ENCODE measurements at regions not wholly inside any gene's neighbourhood (a gene's known extent, or its start where the extent isn't known, plus 50 kb on each side); places are given as distances from the start of the nearest gene placed in this dataset.
"Not testable (repeated sequence)": the region's sequence is repeated elsewhere in the genome, so short reads cannot be mapped to it uniquely, and the experiment has no call there.

DNA sequence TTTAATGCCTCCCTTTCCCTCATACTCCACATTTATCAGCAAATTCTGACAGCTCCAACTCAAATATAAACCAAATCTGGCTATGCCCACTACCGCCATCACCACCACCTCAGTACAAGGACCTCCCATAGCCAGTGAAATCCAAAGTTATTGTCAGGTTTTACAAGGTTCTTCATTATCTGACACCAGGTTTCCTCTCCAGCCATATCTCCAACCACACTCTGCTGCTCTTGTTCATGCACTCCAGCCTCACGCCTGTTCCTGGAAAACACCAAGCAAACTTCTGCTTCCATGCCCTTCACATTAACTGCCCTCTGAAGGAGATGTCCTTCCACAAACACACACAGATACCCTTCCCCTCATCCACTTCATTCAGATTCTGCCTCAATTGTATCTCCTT, 102.2 kb upstream of the MIR17HG start:
- TF ChIP-seq, protein P1, sequence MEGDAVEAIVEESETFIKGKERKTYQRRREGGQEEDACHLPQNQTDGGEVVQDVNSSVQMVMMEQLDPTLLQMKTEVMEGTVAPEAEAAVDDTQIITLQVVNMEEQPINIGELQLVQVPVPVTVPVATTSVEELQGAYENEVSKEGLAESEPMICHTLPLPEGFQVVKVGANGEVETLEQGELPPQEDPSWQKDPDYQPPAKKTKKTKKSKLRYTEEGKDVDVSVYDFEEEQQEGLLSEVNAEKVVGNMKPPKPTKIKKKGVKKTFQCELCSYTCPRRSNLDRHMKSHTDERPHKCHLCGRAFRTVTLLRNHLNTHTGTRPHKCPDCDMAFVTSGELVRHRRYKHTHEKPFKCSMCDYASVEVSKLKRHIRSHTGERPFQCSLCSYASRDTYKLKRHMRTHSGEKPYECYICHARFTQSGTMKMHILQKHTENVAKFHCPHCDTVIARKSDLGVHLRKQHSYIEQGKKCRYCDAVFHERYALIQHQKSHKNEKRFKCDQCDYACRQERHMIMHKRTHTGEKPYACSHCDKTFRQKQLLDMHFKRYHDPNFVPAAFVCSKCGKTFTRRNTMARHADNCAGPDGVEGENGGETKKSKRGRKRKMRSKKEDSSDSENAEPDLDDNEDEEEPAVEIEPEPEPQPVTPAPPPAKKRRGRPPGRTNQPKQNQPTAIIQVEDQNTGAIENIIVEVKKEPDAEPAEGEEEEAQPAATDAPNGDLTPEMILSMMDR (IDR thresholded peaks at IDR 0.05; ENCODE audit: borderline replicate concordance) = no peak
- Histone ChIP-seq H3K4me1 (no peaks in the 10 kb centered on the region), H3K27me3 (ENCODE audit: low read depth) (peaks cover 18% of the 10 kb centered on the region), H3K27ac (replicated peaks) (no peak overlapping the region), H3K4me3 (no peak overlapping the region), H3K9me3 (replicated peaks) (no peaks in the 10 kb centered on the region), H3K36me3 (no peaks in the 10 kb centered on the region)
- intact Hi-C loops (cut with micrococcal nuclease) = no loop called here
- DNase-seq = no peak

DNA sequence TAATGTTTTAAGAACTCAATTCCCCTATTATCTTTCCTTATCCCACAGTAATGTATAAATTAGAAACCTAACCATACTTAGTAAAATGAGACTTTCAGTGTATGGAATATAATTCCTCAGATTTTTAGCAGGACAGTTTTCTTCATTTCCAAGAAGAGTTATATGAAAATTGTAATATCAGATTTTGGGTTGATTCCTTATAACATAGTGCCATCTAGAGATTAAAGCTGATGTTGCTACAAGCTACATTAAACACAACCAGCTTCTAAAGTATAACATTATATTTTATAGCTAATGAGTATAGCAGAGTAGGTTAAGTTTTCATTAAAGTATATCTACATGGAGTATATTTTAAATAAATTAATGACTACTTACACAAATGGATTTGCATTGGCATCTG, 99.7 kb upstream of the MIR17HG start:
- TF ChIP-seq, protein P1 (IDR thresholded peaks at IDR 0.05; ENCODE audit: borderline replicate concordance) = peak; percentile 19
- Histone ChIP-seq H3K27ac (replicated peaks) (no peak overlapping the region), H3K4me1 (no peaks in the 10 kb centered on the region), H3K9me3 (replicated peaks) (no peaks in the 10 kb centered on the region), H3K36me3 (no peaks in the 10 kb centered on the region), H3K27me3 (ENCODE audit: low read depth) (peaks cover 18% of the 10 kb centered on the region), H3K4me3 (no peak overlapping the region)
- intact Hi-C loops (cut with micrococcal nuclease) = no loop called here
- no peak for DNase-seq

DNA sequence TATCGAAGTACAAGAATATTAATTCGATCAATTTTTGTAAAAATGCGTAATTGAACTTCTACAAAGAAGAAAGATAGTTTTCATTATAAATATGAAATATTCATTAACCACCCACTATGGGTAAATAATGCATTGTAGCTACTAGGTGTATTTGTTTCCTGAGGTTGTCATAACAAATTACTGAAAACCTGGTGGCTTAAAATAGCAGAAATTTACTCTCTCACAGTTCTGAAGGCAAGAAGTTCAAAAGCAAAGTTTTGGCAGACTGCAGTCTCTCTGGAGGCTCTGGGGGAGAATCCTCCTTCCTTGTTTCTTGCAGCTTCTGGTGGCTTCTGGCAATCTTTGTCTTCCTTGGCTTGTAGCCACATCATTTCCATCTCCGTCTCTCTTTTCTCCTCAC, 99.2 kb upstream of the MIR17HG start:
- DNase-seq = no peak
- Histone ChIP-seq H3K9me3 (replicated peaks) (no peaks in the 10 kb centered on the region), H3K4me3 (no peak overlapping the region), H3K36me3 (no peaks in the 10 kb centered on the region), H3K4me1 (no peaks in the 10 kb centered on the region), H3K27ac (replicated peaks) (no peak overlapping the region), H3K27me3 (ENCODE audit: low read depth) (peaks cover 18% of the 10 kb centered on the region)
- TF ChIP-seq, protein P1 (IDR thresholded peaks at IDR 0.05; ENCODE audit: borderline replicate concordance) = no peak
- intact Hi-C loops (cut with micrococcal nuclease) = no loop called here

DNA sequence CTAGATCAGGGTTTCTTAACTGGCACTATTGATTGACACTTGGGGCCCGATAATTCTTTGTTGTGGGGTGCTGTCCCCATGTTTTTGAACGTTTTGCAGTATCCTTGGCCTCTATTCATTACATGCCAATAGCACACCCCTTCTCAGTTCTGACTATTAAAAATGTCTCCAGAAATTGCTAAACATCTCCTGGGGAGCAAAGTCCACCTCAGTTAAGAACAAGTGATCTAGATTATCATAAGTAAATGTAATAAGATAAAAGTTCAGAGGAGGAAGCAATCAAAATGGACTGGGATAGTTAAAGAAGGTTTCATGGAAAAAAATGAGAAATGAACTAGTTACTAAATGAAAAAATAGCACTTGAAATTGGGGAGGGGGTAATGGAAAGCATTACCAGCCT, 98.1 kb upstream of the MIR17HG start:
- Histone ChIP-seq H3K4me3 (no peak overlapping the region), H3K27ac (replicated peaks) (no peak overlapping the region), H3K27me3 (ENCODE audit: low read depth) (peaks cover 18% of the 10 kb centered on the region), H3K4me1 (no peaks in the 10 kb centered on the region), H3K36me3 (no peaks in the 10 kb centered on the region), H3K9me3 (replicated peaks) (no peaks in the 10 kb centered on the region)
- no peak for DNase-seq
- intact Hi-C loops (cut with micrococcal nuclease) = no loop called here
- TF ChIP-seq, protein P1 (IDR thresholded peaks at IDR 0.05; ENCODE audit: borderline replicate concordance) = no peak

DNA sequence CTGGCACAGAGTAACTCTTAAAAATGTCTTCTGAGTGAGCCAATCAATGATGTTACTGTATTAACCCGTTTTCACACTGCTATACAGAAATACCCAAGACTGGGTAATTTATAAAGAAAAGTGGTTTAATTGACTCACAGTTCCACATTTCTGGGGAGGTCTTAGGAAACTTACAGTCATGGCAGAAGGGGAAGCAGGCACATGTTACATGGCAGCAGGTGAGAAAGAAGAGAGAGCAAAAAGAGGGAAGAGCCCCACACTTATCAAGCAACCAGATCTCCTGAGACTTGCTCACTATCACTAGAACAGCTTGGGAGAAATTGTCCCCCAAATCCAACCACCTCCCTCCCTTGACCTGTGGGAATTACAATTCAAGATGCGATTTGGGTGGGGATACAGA, 97.6 kb upstream of the MIR17HG start:
- Histone ChIP-seq H3K9me3 (replicated peaks) (peaks cover 1% of the 10 kb centered on the region), H3K4me1 (no peaks in the 10 kb centered on the region), H3K27ac (replicated peaks) (no peak overlapping the region), H3K27me3 (ENCODE audit: low read depth) (peaks cover 18% of the 10 kb centered on the region), H3K36me3 (no peaks in the 10 kb centered on the region), H3K4me3 (no peak overlapping the region)
- TF ChIP-seq, protein P1 (IDR thresholded peaks at IDR 0.05; ENCODE audit: borderline replicate concordance) = no peak
- DNase-seq = no peak
- intact Hi-C loops (cut with micrococcal nuclease) = no loop called here

DNA sequence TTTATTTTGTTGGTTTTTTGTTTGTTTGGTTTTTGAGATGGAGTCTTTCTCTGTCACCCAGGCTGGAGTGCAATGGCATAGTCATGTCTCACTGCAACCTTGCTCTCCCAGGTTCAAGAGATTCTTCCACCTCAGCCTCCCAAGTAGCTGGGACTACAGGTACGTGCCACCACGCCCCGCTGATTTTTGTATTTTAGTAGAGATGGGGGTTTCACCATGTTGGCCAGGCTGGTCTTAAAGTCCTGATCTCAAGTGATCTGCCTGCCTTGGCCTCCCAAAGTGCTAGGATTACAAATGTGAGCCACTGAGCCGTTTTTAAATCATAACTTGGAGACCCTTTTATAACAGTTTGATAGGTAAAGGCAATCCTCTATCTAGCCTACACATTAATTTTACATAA, 95.9 kb upstream of the MIR17HG start:
- intact Hi-C loops (cut with micrococcal nuclease); DNase-seq: not testable (repeated sequence)
- peaks cover 12% of the 10 kb centered on the region for H3K27me3 ChIP-seq (ENCODE audit: low read depth)

More for the DNA sequence above, 95.9 kb upstream of the MIR17HG start:
- H3K27ac ChIP-seq (replicated peaks); H3K4me3 ChIP-seq; H3K36me3 ChIP-seq; H3K4me1 ChIP-seq; H3K9me3 ChIP-seq (replicated peaks): not testable (repeated sequence)

Measured in left ventricle myocardium inferior (tissue), 1 donor.